GM12864 (cell line): ENCODE measurements at regions not wholly inside any gene's neighbourhood (a gene's known extent, or its start where the extent isn't known, plus 50 kb on each side); places are given as distances from the start of the nearest gene placed in this dataset.
"Not testable (repeated sequence)": the region's sequence is repeated elsewhere in the genome, so short reads cannot be mapped to it uniquely, and the experiment has no call there.

Experiments
- DNase-seq: peaks from one replicate; pipeline ENCODE4 v3.0.0-alpha.2; 2011; ENCODE audit warnings: low read depth
- H3K4me3 ChIP-seq: 2 replicates; pipeline ENCODE4 v1.5.1; 2011; ENCODE audit warnings: mild to moderate bottlenecking, low read depth, low read length, control low read depth
- CTCF ChIP-seq: IDR thresholded peaks from 2 replicates; pipeline ENCODE4 v1.5.1; 2011; ENCODE audit warnings: low read depth, mild to moderate bottlenecking, moderate library complexity, low read length, control low read depth, inconsistent platforms; ENCODE audit errors: missing control alignments

GRCh38 chr9:135281791-135282737 lies 194.6 kb downstream of the OLFM1 start:
- TF ChIP-seq CTCF, result no peak
- no peak for DNase-seq
- H3K4me3 ChIP-seq, result no peak overlapping the region

GRCh38 chr9:135282808-135283207 lies 195.3 kb downstream of the OLFM1 start:
- no peak for TF ChIP-seq CTCF
- no peak for DNase-seq
- H3K4me3 ChIP-seq, result no peak overlapping the region

GRCh38 chr9:135283671-135284070 lies 195.9 kb upstream of the PPP1R26 start:
- DNase-seq, result no peak
- TF ChIP-seq CTCF, result no peak
- no peak overlapping the region for H3K4me3 ChIP-seq

GRCh38 chr9:135284386-135285134 lies 195.0 kb upstream of the PPP1R26 start:
- no peak for DNase-seq
- no peak for TF ChIP-seq CTCF
- no peak overlapping the region for H3K4me3 ChIP-seq

GRCh38 chr9:135286187-135286925 lies 193.2 kb upstream of the PPP1R26 start:
- DNase-seq, H3K4me3 ChIP-seq: not testable (repeated sequence)

- no peak for TF ChIP-seq CTCF
- no peak overlapping the region for H3K4me3 ChIP-seq
- DNase-seq, result no peak
These were observed 192.6 kb upstream of the PPP1R26 start for GRCh38 chr9:135286961-135287360.

- DNase-seq, result no peak
- TF ChIP-seq CTCF, result no peak
- H3K4me3 ChIP-seq, result no peak overlapping the region
These were observed 192.0 kb upstream of the PPP1R26 start for GRCh38 chr9:135287627-135288026.
